GM04504 (cell line): ENCODE measurements at regions not wholly inside any gene's neighbourhood (a gene's known extent, or its start where the extent isn't known, plus 50 kb on each side); places are given as distances from the start of the nearest gene placed in this dataset.
A peak's percentile ranks its signal among the peaks of the same experiment; 100 is the strongest.

Experiments
- DNase-seq: peaks from one replicate; pipeline ENCODE4 v3.0.0-alpha.2; 2012; ENCODE audit warnings: low read depth

DNA sequence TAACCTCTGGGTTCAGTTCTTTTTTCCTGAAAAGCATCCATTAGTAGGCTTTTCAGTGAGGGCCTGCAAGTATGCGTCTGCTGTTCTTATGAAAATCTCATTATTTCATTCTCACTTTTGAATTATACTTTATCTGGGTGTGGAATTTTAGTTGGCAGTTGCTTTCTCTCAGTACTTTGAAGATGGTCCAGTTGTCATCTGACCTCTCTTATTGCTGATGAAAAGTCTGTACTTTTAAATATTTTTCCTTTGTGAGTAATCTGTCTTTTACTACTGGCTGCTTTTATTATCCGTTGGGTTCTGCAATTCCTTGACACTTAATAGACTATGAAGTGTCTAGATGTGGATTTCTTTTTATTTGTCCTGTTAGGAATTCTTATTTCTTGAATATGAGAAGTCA is 307.8 kb downstream of the CYP26B1 start:
- no peak for DNase-seq

DNA sequence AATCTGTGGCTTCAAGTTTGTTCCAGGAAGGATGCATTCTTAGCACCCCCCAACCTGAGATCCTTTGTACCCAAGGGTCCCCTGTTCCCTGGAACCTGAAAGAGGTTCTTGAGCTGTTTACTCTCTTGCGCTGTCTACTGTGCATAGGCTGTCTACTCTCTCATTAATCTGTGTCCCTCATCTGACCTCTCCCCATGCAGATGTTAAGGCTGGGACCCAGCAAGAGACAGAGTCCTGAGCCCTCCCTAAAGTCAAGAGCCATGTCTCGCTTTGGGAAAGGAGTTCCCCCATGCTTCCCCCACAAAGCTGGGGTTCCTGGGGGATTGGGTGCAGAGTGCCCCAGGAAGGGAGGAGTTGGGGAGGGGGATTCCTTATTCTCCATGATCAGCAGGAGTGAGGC is 312.9 kb downstream of the CYP26B1 start:
- no peak for DNase-seq

DNA sequence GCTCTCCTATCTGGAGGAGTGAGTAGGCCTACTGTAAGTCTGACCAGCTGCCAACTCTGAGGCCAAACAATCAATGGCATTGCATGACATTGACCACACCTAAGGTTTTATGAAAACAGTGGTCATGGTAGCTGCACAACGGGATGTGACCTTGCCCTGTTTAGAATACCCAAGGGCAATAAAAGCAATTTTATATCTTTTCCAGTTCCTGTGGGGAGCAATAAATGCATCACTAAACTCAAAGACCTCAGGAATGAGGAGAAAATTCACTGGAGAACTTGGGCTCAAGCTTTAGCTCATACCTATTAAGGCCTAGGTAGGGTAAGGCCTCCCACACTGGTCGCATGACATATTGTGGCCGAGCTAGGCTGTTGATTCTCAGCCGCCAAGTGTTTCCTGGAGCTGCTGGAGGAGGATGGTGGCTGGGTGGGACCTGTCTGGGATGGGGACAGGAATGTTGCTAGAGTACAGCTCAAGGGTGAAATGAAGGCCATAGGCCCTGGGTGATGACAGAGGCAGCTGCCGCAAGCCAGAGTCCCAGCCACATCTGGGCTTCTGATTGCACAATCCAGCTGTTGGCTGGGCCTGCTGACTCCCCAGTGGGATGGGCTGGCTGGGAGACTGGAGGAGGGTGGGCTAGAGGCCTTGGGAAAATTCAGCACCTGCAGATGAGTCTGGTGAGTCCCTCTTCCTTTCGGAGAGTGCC is 313.7 kb downstream of the CYP26B1 start:
- DNase-seq, result peak; percentile 78

DNA sequence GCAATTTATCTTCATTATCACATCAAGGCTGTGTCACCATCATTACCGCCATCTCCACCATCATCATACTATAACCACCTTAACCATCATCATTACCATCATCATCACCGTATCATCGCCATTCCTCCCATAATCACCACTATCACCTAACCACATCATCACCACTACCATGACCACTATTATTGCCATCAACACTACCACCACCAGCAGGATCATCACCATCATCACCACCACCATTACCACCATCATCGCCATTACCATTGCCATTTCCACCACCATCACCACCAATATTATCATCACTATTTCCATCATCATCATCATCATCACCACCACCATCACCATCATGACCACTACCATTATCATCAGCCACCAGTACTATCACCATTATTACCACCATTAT is 314.4 kb downstream of the CYP26B1 start:
- no peak for DNase-seq

DNA sequence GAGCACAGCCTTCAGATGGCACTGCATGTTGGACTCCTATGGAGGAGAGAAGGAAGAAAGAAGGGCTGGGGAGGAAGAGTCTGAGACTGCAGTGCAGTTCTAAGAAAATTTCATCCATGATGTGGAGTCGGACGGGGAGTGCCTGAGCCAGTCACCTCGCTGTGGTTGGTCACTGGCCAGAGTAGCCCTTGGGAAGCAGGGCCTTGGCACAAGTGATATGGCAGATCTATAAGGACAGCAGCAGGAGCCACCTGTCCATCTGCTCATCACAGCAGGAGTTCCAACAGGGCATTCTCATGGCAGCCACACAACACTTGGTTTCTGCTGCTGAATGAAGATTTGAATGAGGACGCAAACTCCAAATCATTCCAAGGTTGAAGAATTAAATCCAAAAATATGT is 314.8 kb downstream of the CYP26B1 start:
- no peak for DNase-seq

DNA sequence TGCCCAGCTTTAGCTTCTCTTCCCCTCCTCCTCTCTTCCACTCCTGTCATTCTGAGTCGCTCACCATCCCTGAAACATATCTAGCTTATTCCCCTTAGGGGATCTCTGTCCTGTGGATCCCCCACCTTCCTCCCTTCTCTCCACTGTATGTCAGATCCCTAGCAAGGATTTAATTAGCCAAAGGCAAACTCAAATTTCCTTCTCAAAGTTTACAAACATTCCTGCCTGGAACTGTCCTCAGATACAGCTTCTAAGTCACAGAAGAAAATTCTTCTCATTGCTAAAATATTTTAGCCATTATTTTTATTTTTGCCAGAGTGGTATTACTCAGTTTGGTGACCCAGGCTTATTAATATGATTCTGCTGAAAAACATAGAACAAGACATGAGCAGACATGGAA is 315.3 kb downstream of the CYP26B1 start:
- DNase-seq, result no peak

DNA sequence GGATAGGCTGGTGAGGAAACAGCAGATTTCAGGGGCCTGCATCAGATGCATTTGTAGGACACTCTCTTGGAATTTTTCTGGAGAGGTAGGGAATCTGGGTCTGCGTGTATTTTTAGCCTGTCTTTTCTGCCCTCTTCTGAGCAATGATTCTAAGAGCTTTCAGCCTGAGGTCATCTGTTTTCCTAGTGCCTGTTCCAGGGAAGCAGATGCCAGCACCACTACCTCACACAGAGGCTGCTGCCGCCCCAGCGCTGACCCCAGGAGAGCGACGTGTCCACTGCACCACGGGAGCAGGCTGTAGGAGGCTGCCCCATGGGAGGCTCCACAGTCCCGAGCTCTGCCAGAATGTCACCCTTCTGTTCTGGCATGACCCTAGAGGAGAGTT is 316.5 kb downstream of the CYP26B1 start:
- peak; percentile 89 for DNase-seq

DNA sequence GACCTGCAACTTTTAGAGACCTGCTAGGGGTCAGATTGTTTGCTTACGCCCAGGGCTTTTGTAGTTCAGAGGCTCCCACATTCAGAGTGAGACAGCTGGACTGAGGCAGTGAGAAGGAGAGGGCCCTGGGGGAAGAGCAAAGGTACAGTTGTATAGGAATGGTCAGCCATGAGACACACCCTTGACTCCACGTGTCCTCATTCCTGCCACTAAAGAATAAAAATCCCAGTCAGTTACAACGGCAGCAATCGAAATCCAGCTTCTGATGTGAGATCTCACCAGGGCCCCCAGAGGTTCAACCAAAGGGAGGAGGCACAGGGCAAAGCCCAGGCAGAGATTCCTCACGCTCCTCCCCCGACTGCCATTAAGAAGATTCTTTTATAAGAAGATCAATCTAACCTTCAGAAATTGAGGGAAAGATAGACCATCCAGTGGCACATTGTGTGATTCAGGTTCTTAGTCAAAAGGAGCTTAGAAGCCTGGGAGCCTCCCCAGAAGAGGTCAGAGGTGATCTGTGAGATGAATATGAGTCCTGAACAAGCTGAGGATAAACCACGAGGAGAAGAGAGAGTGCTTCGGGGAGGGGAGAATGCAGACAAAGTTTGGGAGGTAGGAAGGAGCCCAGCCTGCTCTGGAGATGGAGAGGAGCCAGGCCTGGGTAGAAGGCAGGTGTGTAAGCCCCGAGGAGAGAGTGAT is 317.0 kb downstream of the CYP26B1 start:
- no peak for DNase-seq

DNA sequence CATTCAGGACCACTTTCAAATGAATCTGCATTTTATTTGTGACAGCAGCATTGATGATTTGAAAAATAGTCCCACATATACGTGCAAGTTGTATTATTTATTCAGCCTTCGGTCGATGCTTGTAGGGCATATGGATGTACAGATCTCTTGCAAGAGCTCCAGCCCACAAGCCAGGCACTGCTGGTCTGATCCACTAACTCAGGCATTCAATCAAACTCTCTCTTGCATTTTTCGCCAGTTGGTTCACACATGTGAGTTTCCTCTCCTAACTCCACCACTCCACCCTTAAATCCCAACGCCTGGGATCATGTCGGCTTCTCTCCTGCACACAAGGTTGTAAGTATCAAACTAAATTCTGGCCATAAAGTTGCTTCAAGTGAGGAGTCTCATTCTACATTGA is 318.7 kb downstream of the CYP26B1 start:
- no peak for DNase-seq

DNA sequence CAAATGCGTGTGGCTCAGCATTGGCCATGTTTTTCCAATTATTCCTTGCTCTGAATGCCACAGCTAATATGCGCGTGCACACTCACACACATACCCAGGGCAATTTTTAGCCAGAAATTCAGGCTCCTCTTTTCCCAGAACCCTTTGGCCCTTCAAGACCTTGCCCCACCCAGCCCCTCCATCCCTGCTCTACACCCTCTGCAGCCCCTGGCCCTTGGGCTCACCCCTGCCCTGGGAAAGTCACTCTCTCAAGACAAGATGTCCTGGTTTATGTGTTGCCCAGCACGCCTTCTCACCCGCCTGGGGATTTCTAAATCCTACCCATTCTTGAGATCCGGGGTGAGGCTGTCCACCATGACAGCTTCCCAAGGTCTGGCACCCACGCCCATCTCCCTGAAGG is 319.7 kb downstream of the CYP26B1 start:
- DNase-seq, result no peak

DNA sequence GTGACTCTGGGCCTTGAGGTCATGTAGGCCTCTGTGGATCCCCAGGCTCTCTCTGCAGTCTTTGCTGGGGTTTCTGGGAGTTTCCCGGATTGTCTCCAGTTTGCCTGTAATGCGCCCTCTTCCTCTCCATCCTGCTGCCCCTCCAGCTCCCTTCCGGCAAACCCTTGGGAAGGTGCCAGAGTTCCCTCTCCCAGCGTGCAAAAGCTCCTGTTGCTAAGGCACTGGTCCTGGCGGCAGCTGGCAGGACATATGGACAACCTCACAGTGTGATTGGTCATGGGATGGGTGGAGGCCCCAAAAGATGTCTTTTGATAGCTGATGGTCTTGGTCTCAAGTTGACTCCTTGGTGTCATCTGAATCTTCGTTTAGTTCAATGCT is 320.1 kb downstream of the CYP26B1 start:
- no peak for DNase-seq

DNA sequence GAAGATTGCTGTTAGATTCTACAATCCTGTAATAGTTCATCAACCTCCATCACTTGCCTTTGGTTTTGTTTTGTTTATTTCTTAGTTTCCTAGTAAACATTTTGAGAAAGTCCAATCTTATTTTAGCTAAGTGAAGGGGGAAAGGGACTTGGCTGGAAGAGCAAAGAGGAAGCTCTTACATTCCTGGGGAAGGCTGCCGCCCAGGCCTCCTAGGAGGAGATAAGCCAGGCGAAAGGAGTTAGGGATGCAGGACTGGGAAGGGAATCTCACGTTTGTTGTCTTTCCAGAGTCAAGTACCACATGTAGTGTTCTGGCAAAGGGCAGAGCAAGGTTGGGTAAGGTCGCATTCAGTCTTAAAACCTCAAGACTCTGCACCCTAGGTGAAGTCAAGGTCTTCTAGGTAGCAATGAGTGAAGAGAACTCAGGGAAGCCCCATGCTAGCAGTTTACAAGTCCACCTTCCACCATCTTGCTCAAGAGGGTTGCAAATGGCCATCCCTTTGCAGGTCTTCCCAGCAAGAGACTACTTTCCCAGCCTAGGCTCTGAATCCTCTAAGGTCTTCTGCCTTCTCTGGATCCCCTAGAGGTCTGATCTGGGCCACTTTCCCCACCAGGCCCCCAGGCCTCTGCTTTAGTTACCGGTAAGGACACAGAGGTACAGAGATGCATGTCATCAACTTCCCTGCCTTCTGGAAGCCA is 320.7 kb downstream of the CYP26B1 start:
- no peak for DNase-seq

DNA sequence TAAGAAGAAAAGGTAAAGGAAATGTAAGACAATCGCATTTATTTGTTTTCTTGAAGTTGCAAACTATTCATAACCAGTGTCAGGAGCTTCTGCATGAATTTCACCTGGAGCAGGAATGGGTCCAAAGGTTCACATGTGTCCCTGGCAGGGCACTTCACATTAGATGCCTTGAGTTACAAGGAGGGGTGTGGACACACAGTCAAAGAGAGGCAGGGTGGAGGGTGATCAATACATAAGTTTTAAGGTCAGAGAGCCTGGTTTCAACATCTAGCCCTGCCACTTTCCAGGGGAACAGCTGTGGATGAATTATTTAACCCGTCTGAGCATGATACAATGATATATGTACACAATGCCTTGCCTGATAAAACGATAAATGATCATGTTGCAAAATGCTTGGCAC is 321.4 kb downstream of the CYP26B1 start:
- no peak for DNase-seq

DNA sequence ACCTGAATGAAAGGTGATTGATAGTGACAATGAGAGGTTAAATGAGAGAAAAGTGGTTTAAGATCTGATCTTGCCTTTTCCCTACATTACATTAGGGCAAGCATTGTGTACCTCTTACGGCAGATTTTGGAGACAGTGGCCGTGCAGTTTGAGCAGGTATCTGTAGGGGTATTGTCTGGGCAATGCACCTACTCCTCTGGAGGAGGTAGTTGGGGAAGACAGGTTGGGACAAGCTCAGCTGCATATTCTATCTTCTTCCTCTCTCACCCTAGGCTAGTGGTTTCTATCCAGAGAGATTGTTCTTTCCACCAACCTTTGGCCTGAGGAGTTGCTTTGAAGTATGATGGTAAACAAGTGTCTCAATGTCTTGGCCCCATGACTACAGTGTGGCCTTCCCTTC is 323.2 kb downstream of the CYP26B1 start:
- no peak for DNase-seq

DNA sequence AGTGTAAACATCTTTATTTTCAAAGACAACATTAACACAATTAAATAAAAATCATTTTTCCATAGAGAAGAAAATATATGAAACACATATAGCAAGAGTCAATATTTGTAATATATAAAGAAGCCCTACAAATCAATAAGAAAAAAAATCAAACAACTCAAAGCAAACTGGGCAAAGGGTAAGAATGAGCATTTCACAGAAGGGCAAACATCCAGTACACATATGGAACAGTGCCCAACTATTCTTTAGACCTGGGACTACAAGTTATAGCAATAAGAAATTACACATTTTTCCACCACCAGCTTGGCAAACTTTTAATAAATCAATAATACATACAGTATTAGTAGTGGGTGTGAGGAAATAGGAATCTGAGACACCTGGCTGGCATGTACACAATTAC is 324.1 kb downstream of the CYP26B1 start:
- DNase-seq, result no peak

DNA sequence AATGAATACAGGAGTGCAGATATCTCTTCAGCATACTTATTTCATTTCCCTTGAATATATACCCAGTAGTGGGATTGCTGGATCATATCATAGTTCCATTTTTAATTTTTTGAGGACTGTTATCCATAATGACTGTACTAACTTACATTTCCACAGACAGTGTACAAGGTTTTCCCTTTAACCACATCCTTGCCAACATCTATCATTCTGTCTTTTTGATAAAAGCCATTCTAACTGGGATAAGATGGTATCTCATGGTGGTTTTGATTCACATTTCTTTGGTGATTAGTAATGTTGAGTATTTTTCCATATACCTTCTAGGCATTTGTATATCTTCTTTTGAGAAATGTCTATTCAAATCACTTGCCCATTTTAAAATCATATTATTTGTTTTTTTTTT is 325.2 kb downstream of the CYP26B1 start:
- DNase-seq, result no peak

DNA sequence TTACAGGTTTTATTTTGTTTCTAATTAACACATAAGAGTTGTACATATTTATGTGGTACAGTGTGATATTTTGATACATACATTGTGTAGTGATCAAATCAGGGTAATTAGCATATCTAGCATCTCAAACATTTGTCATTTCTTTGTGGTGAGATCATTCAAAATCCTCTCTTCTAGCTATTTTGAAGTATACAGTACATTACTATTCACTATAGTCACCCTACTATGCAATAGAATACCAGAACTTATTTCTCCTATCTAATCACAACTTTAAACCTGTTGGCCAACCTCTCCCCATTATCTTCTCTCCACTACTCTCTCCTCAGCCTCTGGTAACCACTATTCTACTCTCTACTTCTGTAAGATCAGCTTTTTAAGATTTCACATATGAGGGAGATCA is 325.8 kb downstream of the CYP26B1 start:
- DNase-seq, result no peak

DNA sequence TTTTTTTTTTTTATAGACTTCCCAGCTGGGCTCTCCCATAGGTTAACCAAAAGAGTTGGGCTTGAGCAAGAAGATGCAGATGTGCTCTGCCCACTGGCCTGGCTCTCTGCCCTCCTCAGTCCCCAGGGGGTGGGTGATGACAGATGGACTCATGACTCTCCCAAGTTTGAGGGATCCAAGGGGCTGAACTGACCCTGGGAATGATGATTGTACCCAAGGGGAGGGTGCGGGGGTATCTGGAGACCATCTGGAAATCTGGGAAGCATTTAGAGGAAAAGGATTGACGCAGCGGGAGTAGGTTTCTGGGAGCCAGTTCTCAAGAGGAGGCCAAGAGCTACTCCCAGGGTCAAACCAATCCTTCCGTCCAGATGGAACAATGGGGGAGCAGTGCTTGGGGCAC is 330.8 kb downstream of the CYP26B1 start:
- DNase-seq, result no peak

DNA sequence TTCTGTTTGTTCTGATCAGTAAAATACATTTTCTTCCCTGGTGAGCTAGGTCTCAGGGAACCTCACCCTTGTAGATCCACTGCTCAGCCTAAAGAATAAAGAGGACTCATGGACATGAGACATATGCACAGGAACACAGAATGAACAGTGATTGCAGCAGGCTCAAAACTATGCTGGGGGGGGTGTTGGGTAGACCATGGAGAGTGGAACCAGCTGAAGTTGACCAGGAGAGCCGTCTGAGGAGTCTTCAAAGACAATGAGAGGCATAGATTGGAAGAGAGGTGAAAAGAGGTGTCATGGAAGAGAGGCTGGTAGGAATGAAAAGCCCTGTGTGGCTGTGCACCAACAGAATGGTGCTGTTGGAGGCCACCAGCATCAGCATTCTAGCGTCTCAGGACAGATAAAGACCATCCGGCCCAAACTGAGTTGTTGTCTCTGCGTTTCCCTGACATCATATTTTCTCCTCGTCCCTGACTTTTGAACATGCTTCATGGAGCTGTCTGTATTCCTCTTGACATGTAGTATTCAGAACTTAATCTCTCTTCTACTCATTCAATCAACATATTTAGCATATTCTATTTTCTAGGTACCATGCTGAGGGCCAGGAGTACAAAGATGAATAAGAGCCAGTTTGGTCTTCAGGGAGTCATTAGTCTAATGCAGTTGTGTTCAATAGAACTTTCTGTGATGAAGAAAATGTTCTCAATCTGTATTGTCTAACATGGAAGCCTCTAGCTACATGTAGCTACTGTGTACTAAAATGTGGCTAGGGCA is 331.8 kb downstream of the CYP26B1 start:
- no peak for DNase-seq

DNA sequence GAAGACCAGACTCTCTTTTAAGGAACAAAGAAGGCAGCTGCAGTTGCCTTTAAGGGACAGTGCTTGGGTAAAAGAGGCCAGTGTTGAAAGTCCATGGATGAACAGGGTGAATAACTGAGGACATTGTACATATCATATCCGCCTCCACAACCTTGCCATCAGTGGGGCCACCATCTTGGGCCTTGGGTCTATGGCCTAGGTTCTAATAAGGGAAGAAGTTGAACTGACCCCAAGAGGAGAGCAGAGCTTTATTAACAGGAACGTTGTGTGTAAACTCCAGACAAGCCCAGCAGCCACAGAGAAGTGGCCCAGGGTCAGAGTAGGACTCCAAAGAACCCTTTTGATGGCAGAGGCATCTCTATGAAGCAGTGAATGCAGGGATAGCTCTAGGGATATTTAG is 332.8 kb downstream of the CYP26B1 start:
- no peak for DNase-seq

DNA sequence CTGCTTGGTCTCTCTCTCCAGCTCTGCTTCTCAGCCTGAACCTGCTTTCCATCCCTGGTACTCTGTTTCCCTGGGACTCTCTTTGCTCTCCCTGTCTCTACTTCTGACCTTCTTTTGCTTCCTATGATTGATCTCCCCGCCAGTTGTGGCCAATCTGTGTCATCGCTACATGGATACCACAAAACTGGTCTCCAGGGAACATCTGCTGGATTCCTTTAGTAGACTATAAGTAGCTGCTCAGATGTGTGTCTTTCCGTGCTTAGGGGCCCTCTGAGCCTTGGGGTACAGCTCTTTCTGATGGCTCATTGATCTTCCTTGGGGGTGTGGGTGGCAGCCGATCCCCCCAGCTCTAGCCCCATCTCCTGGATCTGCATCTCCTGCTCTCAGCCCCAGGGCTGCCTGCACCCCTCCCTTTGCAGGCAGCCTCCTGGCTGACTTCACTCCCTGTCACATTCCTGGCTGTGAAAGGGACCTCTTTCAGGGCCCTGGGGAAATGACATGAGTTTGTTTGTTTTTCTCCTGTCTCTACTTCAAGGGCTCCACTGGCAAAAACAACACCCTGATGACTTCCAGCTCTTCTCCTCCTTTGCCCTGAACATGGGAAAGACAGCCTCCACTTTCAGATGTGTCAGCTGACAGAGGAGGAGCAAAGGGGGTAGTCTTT is 333.7 kb downstream of the CYP26B1 start:
- no peak for DNase-seq

DNA sequence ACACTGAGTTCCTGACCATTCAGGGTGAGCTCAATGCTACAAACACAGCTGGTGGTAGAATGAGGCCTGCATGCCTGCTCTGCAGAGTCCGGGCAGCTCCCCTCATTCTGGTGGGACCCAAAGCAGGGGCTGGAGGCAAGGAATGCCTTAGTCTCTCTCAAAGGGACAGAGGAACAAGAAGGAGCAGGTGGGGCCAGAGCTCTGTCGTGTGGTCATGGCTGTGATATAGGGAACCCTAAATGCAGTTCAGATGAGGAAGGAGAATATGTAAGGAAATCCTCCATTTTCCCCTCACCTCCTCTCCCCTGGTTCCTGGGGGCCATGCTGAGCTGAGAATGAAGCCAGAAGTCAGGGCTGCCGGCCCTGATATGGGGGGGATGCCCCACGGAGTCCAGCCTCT is 334.3 kb downstream of the CYP26B1 start:
- DNase-seq, result no peak
